Upper lobe of left lung (tissue), 4 donors: ENCODE measurements at regions not wholly inside any gene's neighbourhood (a gene's known extent, or its start where the extent isn't known, plus 50 kb on each side); places are given as distances from the start of the nearest gene placed in this dataset.

Experiments
- CTCF ChIP-seq, 6 experiments: fragments of 450-650 bp in 4 of 6; fragments of 200-600 bp in 2 of 6; sonication (generic) in 2 of 6; IDR thresholded peaks; one replicate each; pipeline ENCODE4 v1.5.1; 2016 to 2019; ENCODE audit warnings: antibody characterized with exemption in 6 of 6
- EP300 ChIP-seq, 4 donors: sonication (generic); formaldehyde crosslinking; IDR thresholded peaks; one replicate each; pipeline ENCODE4 v1.5.1; 2017; ENCODE audit warnings: antibody characterized with exemption in 4 of 4, control low read depth in 2 of 4
- POLR2A ChIP-seq, 4 donors: fragments of 450-650 bp; IDR thresholded peaks; one replicate each; pipeline ENCODE4 v1.5.1; 2016 to 2017; ENCODE audit warnings: antibody characterized with exemption in 4 of 4, mild to moderate bottlenecking in 2 of 4
- POLR2AphosphoS5 ChIP-seq, 2 donors: sonication (generic); formaldehyde crosslinking; IDR thresholded peaks; one replicate each; pipeline ENCODE4 v1.5.1; 2017; ENCODE audit warnings: antibody characterized with exemption in 2 of 2

GRCh38 chr16:75965504-75966374 lies 239.4 kb upstream of the CPHXL start:
- no peak for TF ChIP-seq CTCF (IDR thresholded peaks at IDR 0.05)
- no peak for TF ChIP-seq POLR2AphosphoS5 (IDR thresholded peaks at IDR 0.05)
- TF ChIP-seq EP300 (IDR thresholded peaks at IDR 0.05): no peak
- TF ChIP-seq POLR2A (IDR thresholded peaks at IDR 0.05): no peak
